ENCODE measurements at regions not wholly inside any gene's neighbourhood (a gene's known extent, or its start where the extent isn't known, plus 50 kb on each side); places are given as distances from the start of the nearest gene placed in this dataset.
"Not testable (repeated sequence)": the region's sequence is repeated elsewhere in the genome, so short reads cannot be mapped to it uniquely, and the experiment has no call there.

- H3K27ac ChIP-seq (ENCODE audit: low read depth, low read length); H3K9ac ChIP-seq (ENCODE audit: low read length in 5 of 5); H3K27me3 ChIP-seq (ENCODE audit: control insufficient read depth in 5 of 5, insufficient read depth in 4 of 5, low read length in 5 of 5); H3K4me1 ChIP-seq (ENCODE audit: control insufficient read depth in 5 of 5, insufficient read depth in 5 of 5, low read length in 5 of 5); H3K9me3 ChIP-seq (ENCODE audit: control insufficient read depth in 5 of 5, low read length in 5 of 5); H3K4me3 ChIP-seq (ENCODE audit: low read depth in 1 of 5, low read length in 5 of 5); H3K36me3 ChIP-seq (ENCODE audit: control insufficient read depth in 5 of 5, insufficient read depth in 5 of 5, low read length in 5 of 5): not testable (repeated sequence)
These were observed 580.9 kb downstream of the FLRT2 start for GRCh38 chr14:86110871-86111270.

GRCh38 chr14:86104691-86105265, 574.8 kb downstream of the FLRT2 start:
- Histone ChIP-seq H3K36me3 (ENCODE audit: control insufficient read depth in 5 of 5, insufficient read depth in 5 of 5, low read length in 5 of 5) (no peaks in the 10 kb centered on the region), H3K4me3 (ENCODE audit: low read depth in 1 of 5, low read length in 5 of 5) (no peak overlapping the region)

GRCh38 chr14:86094512-86094911, 564.6 kb downstream of the FLRT2 start:
- Histone ChIP-seq H3K27me3 (ENCODE audit: control insufficient read depth in 5 of 5, insufficient read depth in 4 of 5, low read length in 5 of 5) (no peaks in the 10 kb centered on the region), H3K9me3 (ENCODE audit: control insufficient read depth in 5 of 5, low read length in 5 of 5) (no peaks in the 10 kb centered on the region), H3K27ac (ENCODE audit: low read depth, low read length) (no peak overlapping the region), H3K36me3 (ENCODE audit: control insufficient read depth in 5 of 5, insufficient read depth in 5 of 5, low read length in 5 of 5) (no peaks in the 10 kb centered on the region), H3K9ac (ENCODE audit: low read length in 5 of 5) (no peak overlapping the region), H3K4me1 (ENCODE audit: control insufficient read depth in 5 of 5, insufficient read depth in 5 of 5, low read length in 5 of 5) (no peaks in the 10 kb centered on the region), H3K4me3 (ENCODE audit: low read depth in 1 of 5, low read length in 5 of 5) (no peak overlapping the region)

More at GRCh38 chr14:86104691-86105265, 574.8 kb downstream of the FLRT2 start:
- no peaks in the 10 kb centered on the region for H3K27me3 ChIP-seq (ENCODE audit: control insufficient read depth in 5 of 5, insufficient read depth in 4 of 5, low read length in 5 of 5)
- H3K9me3 ChIP-seq (ENCODE audit: control insufficient read depth in 5 of 5, low read length in 5 of 5), result peaks cover 0 to 2% (median 0%) of the 10 kb centered on the region in 5 donors
- H3K4me1 ChIP-seq (ENCODE audit: control insufficient read depth in 5 of 5, insufficient read depth in 5 of 5, low read length in 5 of 5), result no peaks in the 10 kb centered on the region
- no peak overlapping the region for H3K9ac ChIP-seq (ENCODE audit: low read length in 5 of 5)
- no peak overlapping the region for H3K27ac ChIP-seq (ENCODE audit: low read depth, low read length)

- Histone ChIP-seq H3K27me3 (ENCODE audit: control insufficient read depth in 5 of 5, insufficient read depth in 4 of 5, low read length in 5 of 5) (no peaks in the 10 kb centered on the region), H3K9me3 (ENCODE audit: control insufficient read depth in 5 of 5, low read length in 5 of 5) (no peaks in the 10 kb centered on the region), H3K27ac (ENCODE audit: low read depth, low read length) (no peak overlapping the region), H3K36me3 (ENCODE audit: control insufficient read depth in 5 of 5, insufficient read depth in 5 of 5, low read length in 5 of 5) (no peaks in the 10 kb centered on the region), H3K9ac (ENCODE audit: low read length in 5 of 5) (no peak overlapping the region), H3K4me3 (ENCODE audit: low read depth in 1 of 5, low read length in 5 of 5) (no peak overlapping the region), H3K4me1 (ENCODE audit: control insufficient read depth in 5 of 5, insufficient read depth in 5 of 5, low read length in 5 of 5) (no peaks in the 10 kb centered on the region)
These were observed 561.9 kb downstream of the FLRT2 start for GRCh38 chr14:86091811-86092210.

DNA sequence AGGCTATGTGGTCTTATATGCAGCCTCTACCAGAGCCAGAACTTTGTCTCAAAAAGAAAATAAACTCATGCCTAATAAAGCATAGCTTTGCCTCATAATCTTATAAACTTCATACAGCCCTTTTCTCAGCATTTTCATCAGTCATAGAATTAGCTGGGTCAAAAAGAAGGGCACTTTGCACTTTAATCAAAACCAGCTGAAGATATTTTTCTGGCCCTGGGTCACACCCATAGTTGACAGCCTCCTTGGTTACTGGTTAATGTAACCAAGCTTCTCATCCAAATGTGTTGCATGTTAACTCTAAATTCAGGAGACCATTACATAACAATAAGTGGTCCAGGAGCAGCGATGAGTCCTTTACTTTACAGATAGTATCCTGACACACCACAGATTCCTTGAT, 558.2 kb downstream of the FLRT2 start:
- Histone ChIP-seq H3K27ac (ENCODE audit: low read depth, low read length) (no peak overlapping the region), H3K9me3 (ENCODE audit: control insufficient read depth in 5 of 5, low read length in 5 of 5) (no peaks in the 10 kb centered on the region), H3K36me3 (ENCODE audit: control insufficient read depth in 5 of 5, insufficient read depth in 5 of 5, low read length in 5 of 5) (no peaks in the 10 kb centered on the region), H3K4me1 (ENCODE audit: control insufficient read depth in 5 of 5, insufficient read depth in 5 of 5, low read length in 5 of 5) (no peaks in the 10 kb centered on the region), H3K27me3 (ENCODE audit: control insufficient read depth in 5 of 5, insufficient read depth in 4 of 5, low read length in 5 of 5) (no peaks in the 10 kb centered on the region), H3K4me3 (ENCODE audit: low read depth in 1 of 5, low read length in 5 of 5) (no peak overlapping the region), H3K9ac (ENCODE audit: low read length in 5 of 5) (no peak overlapping the region)

DNA sequence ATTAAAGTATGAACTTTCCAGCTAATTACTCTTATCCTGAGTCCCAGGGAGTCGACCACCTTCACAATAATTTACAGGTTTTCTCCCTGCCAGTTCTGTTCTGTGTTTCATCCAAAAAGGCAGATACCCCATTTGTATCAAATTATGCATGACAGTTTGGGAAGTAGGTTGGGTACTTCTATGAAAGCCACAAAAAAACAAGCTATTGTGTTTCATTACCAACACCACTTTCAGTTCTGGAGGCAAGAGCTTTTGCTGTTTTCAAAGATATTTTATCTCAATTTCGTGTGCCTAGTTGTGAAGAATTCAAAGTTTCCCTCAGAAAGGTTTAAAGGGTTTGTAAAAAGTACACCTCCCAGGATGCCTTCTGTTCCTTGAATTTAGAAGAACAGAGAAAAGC, 557.4 kb downstream of the FLRT2 start:
- Histone ChIP-seq H3K4me1 (ENCODE audit: control insufficient read depth in 5 of 5, insufficient read depth in 5 of 5, low read length in 5 of 5) (no peaks in the 10 kb centered on the region), H3K36me3 (ENCODE audit: control insufficient read depth in 5 of 5, insufficient read depth in 5 of 5, low read length in 5 of 5) (no peaks in the 10 kb centered on the region), H3K9me3 (ENCODE audit: control insufficient read depth in 5 of 5, low read length in 5 of 5) (no peaks in the 10 kb centered on the region), H3K27ac (ENCODE audit: low read depth, low read length) (no peak overlapping the region), H3K4me3 (ENCODE audit: low read depth in 1 of 5, low read length in 5 of 5) (no peak overlapping the region), H3K27me3 (ENCODE audit: control insufficient read depth in 5 of 5, insufficient read depth in 4 of 5, low read length in 5 of 5) (no peaks in the 10 kb centered on the region), H3K9ac (ENCODE audit: low read length in 5 of 5) (no peak overlapping the region)

DNA sequence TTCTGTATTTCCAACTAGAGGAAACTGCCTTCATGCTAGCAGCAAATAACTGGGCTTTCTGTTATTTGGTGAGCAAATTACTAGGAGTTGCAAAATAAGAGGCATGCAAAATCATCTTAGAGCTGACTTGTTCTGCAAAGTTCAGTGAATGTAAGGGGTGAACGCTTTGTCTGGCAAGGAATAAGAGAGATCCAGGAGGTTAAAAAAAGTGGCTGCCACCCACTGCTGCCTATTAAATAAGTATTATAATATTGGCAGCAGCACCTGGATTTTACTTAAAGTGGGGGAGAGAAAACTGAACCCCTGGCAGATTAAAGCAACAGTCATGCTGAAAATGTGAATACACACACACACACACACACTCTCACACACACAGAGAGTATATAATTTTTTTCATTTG, 557.0 kb downstream of the FLRT2 start:
- Histone ChIP-seq H3K4me3 (ENCODE audit: low read depth in 1 of 5, low read length in 5 of 5) (no peak overlapping the region), H3K27me3 (ENCODE audit: control insufficient read depth in 5 of 5, insufficient read depth in 4 of 5, low read length in 5 of 5) (no peaks in the 10 kb centered on the region), H3K36me3 (ENCODE audit: control insufficient read depth in 5 of 5, insufficient read depth in 5 of 5, low read length in 5 of 5) (no peaks in the 10 kb centered on the region), H3K4me1 (ENCODE audit: control insufficient read depth in 5 of 5, insufficient read depth in 5 of 5, low read length in 5 of 5) (no peaks in the 10 kb centered on the region), H3K27ac (ENCODE audit: low read depth, low read length) (no peak overlapping the region), H3K9ac (ENCODE audit: low read length in 5 of 5) (no peak overlapping the region), H3K9me3 (ENCODE audit: control insufficient read depth in 5 of 5, low read length in 5 of 5) (no peaks in the 10 kb centered on the region)

DNA sequence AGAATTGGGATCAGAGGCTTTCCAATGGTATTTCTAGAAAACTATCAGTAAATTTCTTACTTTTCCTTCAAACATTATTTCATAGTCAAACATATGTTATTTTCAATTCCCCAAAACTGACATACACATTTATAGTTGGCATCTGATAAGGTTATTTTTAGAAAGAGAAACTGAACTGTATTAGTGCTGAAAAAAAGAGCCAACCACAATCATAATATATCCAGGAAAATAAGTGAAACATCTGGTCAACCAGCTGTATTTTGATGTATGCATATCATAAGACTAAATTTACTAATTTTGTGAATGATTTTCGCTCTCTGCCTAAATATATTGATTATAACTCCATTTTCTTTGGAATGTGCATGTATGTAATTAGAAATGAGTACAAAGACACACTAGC, 554.2 kb downstream of the FLRT2 start:
- no peak overlapping the region for H3K27ac ChIP-seq (ENCODE audit: low read depth, low read length)
- no peak overlapping the region for H3K9ac ChIP-seq (ENCODE audit: low read length in 5 of 5)
- H3K4me1 ChIP-seq (ENCODE audit: control insufficient read depth in 5 of 5, insufficient read depth in 5 of 5, low read length in 5 of 5), result no peaks in the 10 kb centered on the region
- no peak overlapping the region for H3K4me3 ChIP-seq (ENCODE audit: low read depth in 1 of 5, low read length in 5 of 5)
- no peaks in the 10 kb centered on the region for H3K9me3 ChIP-seq (ENCODE audit: control insufficient read depth in 5 of 5, low read length in 5 of 5)
- no peaks in the 10 kb centered on the region for H3K27me3 ChIP-seq (ENCODE audit: control insufficient read depth in 5 of 5, insufficient read depth in 4 of 5, low read length in 5 of 5)
- no peaks in the 10 kb centered on the region for H3K36me3 ChIP-seq (ENCODE audit: control insufficient read depth in 5 of 5, insufficient read depth in 5 of 5, low read length in 5 of 5)

DNA sequence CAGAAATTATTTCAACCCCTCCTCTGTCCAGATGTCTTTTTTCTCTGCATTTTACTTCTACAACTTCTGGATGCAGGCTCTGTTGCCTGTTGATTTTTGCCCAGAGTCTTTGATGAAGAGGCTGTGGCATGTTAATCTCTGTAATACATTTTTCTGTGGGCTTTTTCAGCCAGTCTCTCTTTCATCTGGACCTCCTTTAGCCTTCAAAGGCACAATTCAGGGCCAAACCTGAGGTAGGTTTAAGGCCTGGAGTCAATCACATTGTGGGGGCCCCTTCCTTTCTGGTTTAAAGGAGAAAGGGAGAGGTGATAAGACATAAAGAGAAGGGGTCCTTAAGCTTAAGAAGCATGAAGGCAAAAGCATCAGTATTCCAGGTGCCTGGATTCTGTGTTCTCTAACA, 553.7 kb downstream of the FLRT2 start:
- Histone ChIP-seq H3K27ac (ENCODE audit: low read depth, low read length) (no peak overlapping the region), H3K9ac (ENCODE audit: low read length in 5 of 5) (no peak overlapping the region)

GRCh38 chr14:86072116-86072894, 542.4 kb downstream of the FLRT2 start:
- H3K4me1 ChIP-seq (ENCODE audit: control insufficient read depth in 5 of 5, insufficient read depth in 5 of 5, low read length in 5 of 5), result no peaks in the 10 kb centered on the region

More for the DNA sequence above, 553.7 kb downstream of the FLRT2 start:
- Histone ChIP-seq H3K27me3 (ENCODE audit: control insufficient read depth in 5 of 5, insufficient read depth in 4 of 5, low read length in 5 of 5) (no peaks in the 10 kb centered on the region), H3K36me3 (ENCODE audit: control insufficient read depth in 5 of 5, insufficient read depth in 5 of 5, low read length in 5 of 5) (no peaks in the 10 kb centered on the region), H3K9me3 (ENCODE audit: control insufficient read depth in 5 of 5, low read length in 5 of 5) (no peaks in the 10 kb centered on the region), H3K4me3 (ENCODE audit: low read depth in 1 of 5, low read length in 5 of 5) (no peak overlapping the region), H3K4me1 (ENCODE audit: control insufficient read depth in 5 of 5, insufficient read depth in 5 of 5, low read length in 5 of 5) (no peaks in the 10 kb centered on the region)

More at GRCh38 chr14:86072116-86072894, 542.4 kb downstream of the FLRT2 start:
- Histone ChIP-seq H3K27ac (ENCODE audit: low read depth, low read length) (no peak overlapping the region), H3K4me3 (ENCODE audit: low read depth in 1 of 5, low read length in 5 of 5) (no peak overlapping the region), H3K9ac (ENCODE audit: low read length in 5 of 5) (no peak overlapping the region), H3K36me3 (ENCODE audit: control insufficient read depth in 5 of 5, insufficient read depth in 5 of 5, low read length in 5 of 5) (no peaks in the 10 kb centered on the region), H3K27me3 (ENCODE audit: control insufficient read depth in 5 of 5, insufficient read depth in 4 of 5, low read length in 5 of 5) (no peaks in the 10 kb centered on the region), H3K9me3 (ENCODE audit: control insufficient read depth in 5 of 5, low read length in 5 of 5) (no peaks in the 10 kb centered on the region)
